HG03442 (cell line): ENCODE measurements at regions not wholly inside any gene's neighbourhood (a gene's known extent, or its start where the extent isn't known, plus 50 kb on each side); places are given as distances from the start of the nearest gene placed in this dataset.

Source experiments
- ATAC-seq: cut with Tn5 transposase; IDR thresholded peaks from one replicate; pipeline ENCODE4 v1.9.1; 2021; ENCODE audit warnings: mild to moderate bottlenecking, moderate library complexity; ENCODE audit not compliant: unreplicated experiment

- ATAC-seq: no peak
Measured at GRCh38 chr5:125298746-125299379, 552.4 kb upstream of the ZNF608 start.

GRCh38 chr5:125301711-125302110, 555.3 kb upstream of the ZNF608 start:
- no peak for ATAC-seq

GRCh38 chr5:125302577-125302976, 556.1 kb upstream of the ZNF608 start:
- no peak for ATAC-seq

GRCh38 chr5:125306741-125307140, 560.3 kb upstream of the ZNF608 start:
- ATAC-seq: no peak

GRCh38 chr5:125310749-125311148, 564.3 kb upstream of the ZNF608 start:
- ATAC-seq: no peak

- ATAC-seq: no peak
Measured at GRCh38 chr5:125311743-125312142, 565.3 kb upstream of the ZNF608 start.

GRCh38 chr5:125313555-125313954, 567.1 kb upstream of the ZNF608 start:
- no peak for ATAC-seq

GRCh38 chr5:125315306-125315705, 568.9 kb upstream of the ZNF608 start:
- no peak for ATAC-seq

GRCh38 chr5:125316391-125316790, 570.0 kb upstream of the ZNF608 start:
- no peak for ATAC-seq

- ATAC-seq: no peak
Measured at GRCh38 chr5:125316915-125317535, 570.6 kb upstream of the ZNF608 start.

GRCh38 chr5:125317536-125317995, 571.1 kb upstream of the ZNF608 start:
- ATAC-seq: no peak

- no peak for ATAC-seq
Measured at GRCh38 chr5:125321654-125322053, 575.2 kb upstream of the ZNF608 start.

GRCh38 chr5:125323613-125324012, 577.2 kb upstream of the ZNF608 start:
- ATAC-seq: no peak

- no peak for ATAC-seq
Measured at GRCh38 chr5:125325488-125326149, 579.2 kb upstream of the ZNF608 start.

GRCh38 chr5:125326150-125326510, 579.7 kb upstream of the ZNF608 start:
- no peak for ATAC-seq

- no peak for ATAC-seq
Measured at GRCh38 chr5:125327676-125328075, 581.2 kb upstream of the ZNF608 start.

GRCh38 chr5:125331987-125332598, 585.7 kb upstream of the ZNF608 start:
- ATAC-seq: no peak

GRCh38 chr5:125333416-125333815, 587.0 kb upstream of the ZNF608 start:
- ATAC-seq: no peak

- no peak for ATAC-seq
Measured at GRCh38 chr5:125336401-125336800, 590.0 kb upstream of the ZNF608 start.

GRCh38 chr5:125337294-125337693, 590.9 kb upstream of the ZNF608 start:
- no peak for ATAC-seq

GRCh38 chr5:125338440-125339174, 592.2 kb upstream of the ZNF608 start:
- ATAC-seq: no peak
